NCI-H2227 treated with DMSO at 0.1 percent for 48 hours (cell line): ENCODE measurements at regions not wholly inside any gene's neighbourhood (a gene's known extent, or its start where the extent isn't known, plus 50 kb on each side); places are given as distances from the start of the nearest gene placed in this dataset.
"Not testable (repeated sequence)": the region's sequence is repeated elsewhere in the genome, so short reads cannot be mapped to it uniquely, and the experiment has no call there.

Source experiments
- DNase-seq: peaks from one replicate; lab custom pipeline; 2025; lab: John Stamatoyannopoulos, UW

GRCh38 chr13:83117046-83117445 is 765.2 kb downstream of the SLITRK1 start:
- no peak for DNase-seq

- DNase-seq: not testable (repeated sequence)
These were observed 780.6 kb downstream of the SLITRK1 start for GRCh38 chr13:83101574-83102247.

GRCh38 chr13:83100237-83100636 is 782.0 kb downstream of the SLITRK1 start:
- no peak for DNase-seq

- no peak for DNase-seq
These were observed 793.4 kb downstream of the SLITRK1 start for GRCh38 chr13:83088858-83089257.

GRCh38 chr13:83086948-83087347 is 795.3 kb downstream of the SLITRK1 start:
- no peak for DNase-seq

- no peak for DNase-seq
These were observed 796.2 kb downstream of the SLITRK1 start for GRCh38 chr13:83086088-83086487.

- DNase-seq: no peak
These were observed 796.9 kb downstream of the SLITRK1 start for GRCh38 chr13:83085186-83085900.

- no peak for DNase-seq
These were observed 804.8 kb downstream of the SLITRK1 start for GRCh38 chr13:83077499-83077898.

GRCh38 chr13:83073930-83074329 is 808.3 kb downstream of the SLITRK1 start:
- not testable (repeated sequence) for DNase-seq

GRCh38 chr13:83065108-83065507 is 817.2 kb downstream of the SLITRK1 start:
- no peak for DNase-seq

GRCh38 chr13:83057119-83057518 is 825.2 kb downstream of the SLITRK1 start:
- no peak for DNase-seq

- DNase-seq: no peak
These were observed 826.0 kb downstream of the SLITRK1 start for GRCh38 chr13:83056269-83056668.

GRCh38 chr13:83048419-83048818 is 833.9 kb downstream of the SLITRK1 start:
- DNase-seq: no peak

GRCh38 chr13:83024955-83025594 is 857.2 kb downstream of the SLITRK1 start:
- DNase-seq: no peak

- DNase-seq: no peak
These were observed 858.0 kb downstream of the SLITRK1 start for GRCh38 chr13:83024232-83024631.

- DNase-seq: no peak
These were observed 862.3 kb downstream of the SLITRK1 start for GRCh38 chr13:83019986-83020385.

GRCh38 chr13:83009987-83010386 is 872.3 kb downstream of the SLITRK1 start:
- no peak for DNase-seq

- DNase-seq: no peak
These were observed 873.9 kb downstream of the SLITRK1 start for GRCh38 chr13:83008212-83008929.

- DNase-seq: no peak
These were observed 875.0 kb downstream of the SLITRK1 start for GRCh38 chr13:83007226-83007625.

GRCh38 chr13:83003185-83003584 is 879.1 kb downstream of the SLITRK1 start:
- DNase-seq: no peak

- no peak for DNase-seq
These were observed 888.9 kb downstream of the SLITRK1 start for GRCh38 chr13:82993417-82993816.

GRCh38 chr13:82976499-82976898 is 905.8 kb downstream of the SLITRK1 start:
- no peak for DNase-seq
